WTC11 (cell line): ENCODE measurements at regions not wholly inside any gene's neighbourhood (a gene's known extent, or its start where the extent isn't known, plus 50 kb on each side); places are given as distances from the start of the nearest gene placed in this dataset.

Experiments used
- ATAC-seq: fragments of 200-7000 bp; cut with Tn5 transposase; 2 replicates; pipeline ENCODE4 v1.10.0; 2021; ENCODE audit warnings: mild to moderate bottlenecking, moderate library complexity
- CTCF ChIA-PET: fragments of 300-600 bp; sonication (Branson Sonifier 250); formaldehyde crosslinking; loops from one replicate; lab custom pipeline; 2021; ENCODE audit warnings: antibody characterized with exemption; lab: Charles Lee
- POLR2A ChIA-PET: fragments of 350-600 bp; sonication (Branson Sonifier 250); formaldehyde crosslinking; loops from one replicate; lab custom pipeline; 2021; ENCODE audit warnings: antibody characterized with exemption; lab: Charles Lee
- DNase-seq: peaks from one replicate; pipeline ENCODE4 v3.0.0; 2021; ENCODE audit warnings: low spot score
- H3K27ac Mint-ChIP-seq: 2 replicates; pipeline ENCODE4 v1.8.0; 2021; ENCODE audit warnings: mixed read lengths
- H3K27me3 Mint-ChIP-seq: 2 replicates; pipeline ENCODE4 v1.8.0; 2021; ENCODE audit warnings: low read depth, mild to moderate bottlenecking, moderate library complexity, mixed read lengths
- H3K36me3 Mint-ChIP-seq: 2 replicates; pipeline ENCODE4 v1.8.0; 2021; ENCODE audit warnings: mixed read lengths
- H3K4me1 Mint-ChIP-seq: 2 replicates; pipeline ENCODE4 v1.8.0; 2022; ENCODE audit warnings: mixed read lengths
- H3K4me3 Mint-ChIP-seq: 2 replicates; pipeline ENCODE4 v1.8.0; 2021; ENCODE audit warnings: mild to moderate bottlenecking, moderate library complexity, mixed read lengths
- H3K9me3 Mint-ChIP-seq: 2 replicates; pipeline ENCODE4 v1.8.0; 2021; ENCODE audit warnings: mixed read lengths
- ATF2 ChIP-seq: sonication (generic); formaldehyde crosslinking; IDR thresholded peaks from 2 replicates; pipeline ENCODE4 v1.8.1; 2022; ENCODE audit warnings: low read depth, missing genetic modification reagents, borderline replicate concordance
- CREM ChIP-seq: sonication (generic); formaldehyde crosslinking; IDR thresholded peaks from 2 replicates; pipeline ENCODE4 v1.8.1; 2022; ENCODE audit warnings: mild to moderate bottlenecking, missing genetic modification reagents, moderate library complexity
- CTCF ChIP-seq: fragments of 200-600 bp; IDR thresholded peaks from 2 replicates; pipeline ENCODE4 v1.8.0; 2022; ENCODE audit warnings: antibody characterized with exemption
- E2F1 ChIP-seq: sonication (generic); formaldehyde crosslinking; IDR thresholded peaks from 2 replicates; pipeline ENCODE4 v1.8.0; 2022; ENCODE audit warnings: mild to moderate bottlenecking, missing genetic modification reagents
- E2F4 ChIP-seq: sonication (generic); formaldehyde crosslinking; IDR thresholded peaks from 2 replicates; pipeline ENCODE4 v1.8.1; 2022; ENCODE audit warnings: low read depth, mild to moderate bottlenecking, moderate library complexity, missing genetic modification reagents, borderline replicate concordance
- ELF4 ChIP-seq: sonication (generic); formaldehyde crosslinking; IDR thresholded peaks from 2 replicates; pipeline ENCODE4 v1.8.1; 2022; ENCODE audit warnings: low read depth, mild to moderate bottlenecking, moderate library complexity, missing genetic modification reagents
- HMGXB4 ChIP-seq: sonication (generic); formaldehyde crosslinking; IDR thresholded peaks from 2 replicates; pipeline ENCODE4 v1.8.1; 2023; ENCODE audit warnings: mild to moderate bottlenecking, moderate library complexity, missing genetic modification reagents
- JUN ChIP-seq: sonication (generic); formaldehyde crosslinking; IDR thresholded peaks from 2 replicates; pipeline ENCODE4 v1.8.0; 2023; ENCODE audit warnings: mild to moderate bottlenecking, missing genetic modification reagents
- KAT7 ChIP-seq: sonication (generic); formaldehyde crosslinking; IDR thresholded peaks from 2 replicates; pipeline ENCODE4 v1.8.1; 2023; ENCODE audit warnings: missing genetic modification reagents, mild to moderate bottlenecking, borderline replicate concordance
- NFATC4 ChIP-seq: fragments of 250-450 bp; sonication (Bioruptor Pico); IDR thresholded peaks from 2 replicates; pipeline ENCODE4 v1.9.0; 2021; ENCODE audit warnings: mild to moderate bottlenecking
- NFYB ChIP-seq: sonication (generic); formaldehyde crosslinking; conservative IDR thresholded peaks from 2 replicates; pipeline ENCODE4 v1.8.0; 2022; ENCODE audit warnings: low read depth, missing genetic modification reagents
- NR1H2 ChIP-seq: sonication (generic); formaldehyde crosslinking; IDR thresholded peaks from 2 replicates; pipeline ENCODE4 v1.9.0; 2021; ENCODE audit warnings: mild to moderate bottlenecking, moderate library complexity, missing genetic modification reagents
- PRDM15 ChIP-seq: sonication (generic); formaldehyde crosslinking; IDR thresholded peaks from 2 replicates; pipeline ENCODE4 v1.8.0; 2022; ENCODE audit warnings: missing genetic modification reagents
- SMAD4 ChIP-seq: sonication (generic); formaldehyde crosslinking; IDR thresholded peaks from 2 replicates; pipeline ENCODE4 v1.8.0; 2022; ENCODE audit warnings: mild to moderate bottlenecking, missing genetic modification reagents
- TEAD4 ChIP-seq: sonication (generic); formaldehyde crosslinking; IDR thresholded peaks from 2 replicates; pipeline ENCODE4 v1.8.0; 2022; ENCODE audit warnings: mild to moderate bottlenecking, missing genetic modification reagents
- USF2 ChIP-seq: sonication (generic); formaldehyde crosslinking; IDR thresholded peaks from 2 replicates; pipeline ENCODE4 v1.8.1; 2023; ENCODE audit warnings: mild to moderate bottlenecking, missing genetic modification reagents, moderate library complexity
- ZNF121 ChIP-seq: sonication (generic); formaldehyde crosslinking; IDR thresholded peaks from 2 replicates; pipeline ENCODE4 v1.8.0; 2023; ENCODE audit warnings: missing genetic modification reagents
- ZNF138 ChIP-seq: sonication (generic); formaldehyde crosslinking; conservative IDR thresholded peaks from 2 replicates; pipeline ENCODE4 v1.8.1; 2022; ENCODE audit warnings: mild to moderate bottlenecking, moderate library complexity, missing genetic modification reagents
- ZNF281 ChIP-seq: sonication (generic); formaldehyde crosslinking; IDR thresholded peaks from 2 replicates; pipeline ENCODE4 v1.8.0; 2023; ENCODE audit warnings: mild to moderate bottlenecking, missing genetic modification reagents
- ZNF317 ChIP-seq: sonication (generic); formaldehyde crosslinking; IDR thresholded peaks from 2 replicates; pipeline ENCODE4 v1.8.1; 2023; ENCODE audit warnings: low read depth, mild to moderate bottlenecking, moderate library complexity, missing genetic modification reagents, borderline replicate concordance
- ZNF423 ChIP-seq: fragments of 250-450 bp; sonication (Bioruptor Pico); IDR thresholded peaks from 2 replicates; pipeline ENCODE4 v2.1.2; 2022; ENCODE audit warnings: mild to moderate bottlenecking, moderate library complexity

- Mint-ChIP-seq H3K27me3 (no peaks in the 10 kb centered on the region; the same call in none of the 2 replicates), H3K4me3 (no peak overlapping the region), H3K27ac (no peak overlapping the region), H3K36me3 (peaks cover 8% of the 10 kb centered on the region)
- CTCF ChIA-PET, result no interaction called here
- TF ChIP-seq NR1H2 (CRISPR knock-in tag) (no peak), HMGXB4 (no peak)
- TF ChIP-seq, all 79 proteins: peak for 0
- DNase-seq (no peak), ATAC-seq (no peak)
- peaks cover 15% of the 10 kb centered on the region for H3K4me1 Mint-ChIP-seq
- POLR2A ChIA-PET, result no interaction called here
- H3K9me3 Mint-ChIP-seq, result peaks cover 45% of the 10 kb centered on the region
Observed at GRCh38 chr5:66459728-66460127, 136.5 kb upstream of the MAST4 start.

- TF ChIP-seq JUN (no peak), PRDM15 (CRISPR knock-in tag) (no peak), ZNF121 (CRISPR knock-in tag) (no peak), ZNF317 (CRISPR knock-in tag) (no peak), CREM (CRISPR knock-in tag) (no peak), TEAD4 (no peak), ZNF138 (CRISPR knock-in tag) (no peak), KAT7 (no peak), SMAD4 (CRISPR knock-in tag) (no peak), NFYB (CRISPR knock-in tag) (no peak), ZNF423 (CRISPR knock-in tag) (no peak), E2F4 (CRISPR knock-in tag) (no peak), ZNF281 (CRISPR knock-in tag) (no peak), CTCF (no peak), ATF2 (CRISPR knock-in tag) (no peak), USF2 (CRISPR knock-in tag) (no peak), ELF4 (CRISPR knock-in tag) (no peak), E2F1 (no peak), NFATC4 (CRISPR knock-in tag) (no peak)
- Mint-ChIP-seq H3K9me3 (peaks cover 76% of the 10 kb centered on the region), H3K4me3 (no peak overlapping the region), H3K36me3 (peaks cover 64% of the 10 kb centered on the region), H3K27me3 (no peaks in the 10 kb centered on the region; the same call in none of the 2 replicates), H3K4me1 (no peaks in the 10 kb centered on the region), H3K27ac (no peak overlapping the region)
- ATAC-seq (no peak), DNase-seq (no peak)
- POLR2A ChIA-PET, result no interaction called here
- CTCF ChIA-PET, result no interaction called here
Observed at GRCh38 chr5:66467564-66467963, 128.6 kb upstream of the MAST4 start.
